GM06990 (cell line): ENCODE measurements at regions not wholly inside any gene's neighbourhood (a gene's known extent, or its start where the extent isn't known, plus 50 kb on each side); places are given as distances from the start of the nearest gene placed in this dataset.

Experiments used
- DNase-seq: peaks from one replicate; pipeline ENCODE4 v3.0.0-alpha.2; 2011; ENCODE audit not compliant: insufficient read length; ENCODE audit errors: extremely low read depth
- H3K27me3 ChIP-seq: replicated peaks from 2 replicates; pipeline ENCODE4 v1.6.0; 2011; ENCODE audit warnings: low read length; ENCODE audit not compliant: control insufficient read depth, insufficient read depth
- H3K36me3 ChIP-seq: 2 replicates; pipeline ENCODE4 v1.5.1; 2011; ENCODE audit warnings: low read length; ENCODE audit not compliant: control insufficient read depth, insufficient read depth
- H3K4me3 ChIP-seq: replicated peaks from 2 replicates; pipeline ENCODE4 v1.5.1; 2011; ENCODE audit warnings: low read depth, mild to moderate bottlenecking, control low read depth, low read length
- TF ChIP-seq, protein P1 (sequence below): IDR thresholded peaks from 2 replicates; pipeline ENCODE4 v1.5.1; 2011; ENCODE audit warnings: low read length, control low read depth, mild to moderate bottlenecking, inconsistent platforms; ENCODE audit not compliant: insufficient read depth, poor library complexity, severe bottlenecking

DNA sequence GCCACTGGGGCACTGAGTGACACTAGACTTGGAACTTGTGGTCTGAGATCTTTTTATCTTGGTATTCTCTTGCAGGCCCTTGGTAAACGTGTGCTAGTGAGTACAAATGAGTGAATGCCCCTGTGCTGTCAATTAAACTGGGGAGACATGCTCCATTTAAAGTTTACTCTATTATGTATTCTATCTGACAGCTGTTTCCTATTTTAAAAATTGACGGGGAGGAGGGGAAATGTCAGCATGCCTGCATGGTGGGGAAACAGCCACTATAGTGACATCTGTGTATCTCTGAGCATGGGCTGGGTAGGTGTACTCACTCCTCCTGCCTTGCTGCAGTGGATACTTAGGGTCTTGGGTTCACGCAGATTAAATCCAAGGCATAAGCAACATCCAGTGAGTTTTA is 59.0 kb upstream of the IKBKE start:
- no peaks in the 10 kb centered on the region for H3K27me3 ChIP-seq
- no peak for DNase-seq
- TF ChIP-seq, protein P1, sequence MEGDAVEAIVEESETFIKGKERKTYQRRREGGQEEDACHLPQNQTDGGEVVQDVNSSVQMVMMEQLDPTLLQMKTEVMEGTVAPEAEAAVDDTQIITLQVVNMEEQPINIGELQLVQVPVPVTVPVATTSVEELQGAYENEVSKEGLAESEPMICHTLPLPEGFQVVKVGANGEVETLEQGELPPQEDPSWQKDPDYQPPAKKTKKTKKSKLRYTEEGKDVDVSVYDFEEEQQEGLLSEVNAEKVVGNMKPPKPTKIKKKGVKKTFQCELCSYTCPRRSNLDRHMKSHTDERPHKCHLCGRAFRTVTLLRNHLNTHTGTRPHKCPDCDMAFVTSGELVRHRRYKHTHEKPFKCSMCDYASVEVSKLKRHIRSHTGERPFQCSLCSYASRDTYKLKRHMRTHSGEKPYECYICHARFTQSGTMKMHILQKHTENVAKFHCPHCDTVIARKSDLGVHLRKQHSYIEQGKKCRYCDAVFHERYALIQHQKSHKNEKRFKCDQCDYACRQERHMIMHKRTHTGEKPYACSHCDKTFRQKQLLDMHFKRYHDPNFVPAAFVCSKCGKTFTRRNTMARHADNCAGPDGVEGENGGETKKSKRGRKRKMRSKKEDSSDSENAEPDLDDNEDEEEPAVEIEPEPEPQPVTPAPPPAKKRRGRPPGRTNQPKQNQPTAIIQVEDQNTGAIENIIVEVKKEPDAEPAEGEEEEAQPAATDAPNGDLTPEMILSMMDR: no peak
- no peak overlapping the region for H3K4me3 ChIP-seq
- H3K36me3 ChIP-seq: no peaks in the 10 kb centered on the region; the same call in 1 of the 2 replicates

DNA sequence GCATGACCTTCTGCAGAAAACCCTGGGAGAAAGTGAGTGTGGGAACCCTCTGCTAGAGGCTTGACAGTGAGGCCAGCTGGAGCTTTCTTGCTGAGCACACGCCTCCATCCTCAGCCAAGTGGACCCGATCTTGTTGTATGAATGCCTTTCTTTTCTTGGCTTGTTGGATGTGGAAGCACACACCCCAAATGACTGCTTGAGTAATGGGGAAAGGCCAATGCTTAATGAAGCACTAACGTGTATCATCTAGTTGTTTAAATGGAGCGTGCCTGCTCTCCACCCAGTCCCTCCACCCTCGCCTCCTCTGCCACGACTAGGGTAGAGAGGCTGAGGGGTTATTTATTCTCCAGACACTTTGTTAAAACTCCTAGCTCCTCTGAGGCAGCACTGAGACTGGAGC is 54.3 kb upstream of the IKBKE start:
- DNase-seq: no peak
- H3K4me3 ChIP-seq: no peak overlapping the region
- no peaks in the 10 kb centered on the region; the same call in none of the 2 replicates for H3K36me3 ChIP-seq
- no peaks in the 10 kb centered on the region for H3K27me3 ChIP-seq
- TF ChIP-seq, protein P1: no peak

DNA sequence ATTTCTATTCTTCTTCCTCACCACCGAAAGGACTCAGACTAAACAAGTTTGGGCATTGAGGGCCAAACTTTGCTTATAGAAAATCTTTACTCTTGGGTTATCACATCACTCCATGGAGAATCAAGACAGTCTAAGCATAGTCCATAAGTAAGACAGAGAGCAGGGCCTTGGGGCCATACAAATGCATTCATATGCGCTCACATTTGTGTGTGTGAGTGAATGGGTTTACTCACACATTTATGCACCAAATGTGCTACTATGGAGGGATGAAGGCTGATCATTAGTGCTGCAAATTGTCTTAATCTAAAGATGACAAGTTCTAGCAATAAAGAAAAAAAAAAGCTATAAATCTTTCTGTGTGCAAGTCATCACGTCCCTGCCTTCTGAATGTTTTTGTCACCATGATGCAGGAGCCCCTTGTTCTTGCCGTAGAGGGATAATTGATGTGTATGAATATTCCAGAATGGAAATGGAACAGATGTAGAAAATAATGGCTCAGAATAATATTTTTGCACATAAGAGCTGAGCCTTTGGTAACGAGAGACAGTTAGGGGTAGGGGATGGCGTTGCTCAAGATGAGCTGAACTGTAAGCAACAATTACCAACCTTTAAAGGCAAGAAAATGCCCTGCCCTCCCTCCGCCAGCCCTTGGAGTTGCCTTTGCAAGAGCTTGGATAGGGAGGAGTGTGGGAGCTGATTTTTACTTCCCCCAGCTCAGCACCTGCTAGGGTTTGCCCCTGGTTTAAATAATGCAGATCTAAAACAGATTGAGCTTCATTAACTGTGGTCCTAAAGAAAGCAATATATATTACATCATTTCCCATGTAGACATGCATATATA is 52.3 kb upstream of the IKBKE start:
- no peaks in the 10 kb centered on the region; the same call in none of the 2 replicates for H3K36me3 ChIP-seq
- no peaks in the 10 kb centered on the region for H3K27me3 ChIP-seq
- TF ChIP-seq, protein P1: no peak
- no peak for DNase-seq
- no peak overlapping the region for H3K4me3 ChIP-seq

DNA sequence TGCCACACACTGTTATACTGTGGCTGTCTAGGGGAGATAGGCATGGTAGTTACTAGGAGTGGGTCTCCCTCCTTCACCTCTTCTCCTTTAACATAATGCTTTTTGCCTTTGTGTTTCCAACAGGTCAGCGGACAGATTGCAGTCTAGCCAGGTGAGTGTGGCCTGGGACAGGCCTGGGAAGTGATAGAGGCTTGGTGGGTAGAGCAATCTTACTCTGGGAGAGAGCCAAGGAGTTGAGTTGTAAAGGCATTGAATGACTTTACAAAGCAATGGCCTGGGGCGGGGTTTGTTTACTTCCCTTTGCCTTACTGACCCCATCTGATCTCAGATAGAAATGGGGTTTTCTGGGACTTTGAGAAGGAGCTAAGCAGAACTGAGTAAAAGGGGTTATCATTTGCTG is 51.0 kb upstream of the IKBKE start:
- H3K27me3 ChIP-seq: no peaks in the 10 kb centered on the region
- no peak overlapping the region for H3K4me3 ChIP-seq
- DNase-seq: no peak
- H3K36me3 ChIP-seq: no peaks in the 10 kb centered on the region; the same call in none of the 2 replicates
- TF ChIP-seq, protein P1: no peak

DNA sequence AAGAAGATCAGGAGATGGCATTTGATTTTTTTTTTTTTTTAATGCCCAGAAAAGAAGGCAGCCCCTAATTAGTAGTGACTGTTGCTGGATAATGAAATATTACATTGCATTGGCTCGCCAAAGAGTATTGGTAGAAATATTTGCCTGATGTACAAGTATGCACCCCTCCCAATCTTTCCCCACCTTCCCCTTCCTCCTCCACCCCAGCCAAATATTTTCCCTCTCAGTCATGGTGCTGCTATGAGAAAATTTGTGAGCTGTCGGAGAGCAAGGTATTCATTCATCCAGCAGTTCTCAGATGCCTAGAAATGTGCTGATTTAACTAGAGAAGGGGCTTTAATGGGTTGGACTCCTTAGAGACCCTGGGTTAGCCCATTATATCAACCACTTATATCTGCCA is 50.5 kb upstream of the IKBKE start:
- Histone ChIP-seq H3K27me3 (no peaks in the 10 kb centered on the region), H3K4me3 (no peak overlapping the region), H3K36me3 (no peaks in the 10 kb centered on the region; the same call in none of the 2 replicates)
- TF ChIP-seq, protein P1: no peak
- no peak for DNase-seq
